ENCODE measurements at regions not wholly inside any gene's neighbourhood (a gene's known extent, or its start where the extent isn't known, plus 50 kb on each side); places are given as distances from the start of the nearest gene placed in this dataset.

GRCh38 chr6:66159937-66160336 is 452.9 kb upstream of the EYS start:
- H3K27me3 ChIP-seq, result no peaks in the 10 kb centered on the region
- DNase-seq, result no peak
- no peaks in the 10 kb centered on the region for H3K4me1 ChIP-seq
- H3K9me3 ChIP-seq, result peaks cover 7 to 21% of the 10 kb centered on the region in 2 donors
- no peak for TF ChIP-seq POLR2A (IDR thresholded peaks at IDR 0.05)
- no peak for TF ChIP-seq CTCF (IDR thresholded peaks at IDR 0.05)
- TF ChIP-seq POLR2AphosphoS5 (IDR thresholded peaks at IDR 0.05), result no peak
- TF ChIP-seq EP300 (IDR thresholded peaks at IDR 0.05; ENCODE audit: low read depth), result no peak
- H3K4me3 ChIP-seq, result no peak overlapping the region
- intact Hi-C loops (cut with DNase I; ENCODE audit: low total_unique reads) (no loop called here), in situ Hi-C loops (cut with MboI; ENCODE audit: low pct_ligation_motif_present in 1 of 4, low pct_unique_long_range_greater_than_20kb in 1 of 4, low sequenced_read_pairs in 3 of 4) (no loop called here)
- no peak overlapping the region for H3K27ac ChIP-seq
- H3K36me3 ChIP-seq, result no peaks in the 10 kb centered on the region
- 79 to 91% methylated on average over 2 of the region's 2 CpGs for WGBS, 2 donors (ENCODE audit: low coverage in 1 of 2)

GRCh38 chr6:66153247-66153646 is 446.2 kb upstream of the EYS start:
- H3K36me3 ChIP-seq, result no peaks in the 10 kb centered on the region
- in situ Hi-C loops (cut with MboI; ENCODE audit: low pct_ligation_motif_present in 1 of 4, low pct_unique_long_range_greater_than_20kb in 1 of 4, low sequenced_read_pairs in 3 of 4), result no loop called here
- 59 to 60% methylated on average over 2 of the region's 2 CpGs for WGBS, 2 donors (ENCODE audit: low coverage in 1 of 2)

GRCh38 chr6:66149132-66149531 is 442.1 kb upstream of the EYS start:
- in situ Hi-C loops (cut with MboI; ENCODE audit: low pct_ligation_motif_present in 1 of 4, low pct_unique_long_range_greater_than_20kb in 1 of 4, low sequenced_read_pairs in 3 of 4) (no loop called here), intact Hi-C loops (cut with DNase I; ENCODE audit: low total_unique reads) (no loop called here)
- Histone ChIP-seq H3K9me3 (peaks cover 0 to 5% of the 10 kb centered on the region in 2 donors), H3K36me3 (no peaks in the 10 kb centered on the region), H3K27me3 (no peaks in the 10 kb centered on the region), H3K4me3 (no peak overlapping the region), H3K27ac (no peak overlapping the region), H3K4me1 (no peaks in the 10 kb centered on the region)
- TF ChIP-seq POLR2A (IDR thresholded peaks at IDR 0.05) (no peak), CTCF (IDR thresholded peaks at IDR 0.05) (no peak)
- DNase-seq, result no peak

More at GRCh38 chr6:66153247-66153646, 446.2 kb upstream of the EYS start:
- Histone ChIP-seq H3K27me3 (no peaks in the 10 kb centered on the region), H3K27ac (no peak overlapping the region), H3K4me1 (no peaks in the 10 kb centered on the region), H3K4me3 (no peak overlapping the region), H3K9me3 (peaks cover 0 to 5% of the 10 kb centered on the region in 2 donors)
- intact Hi-C loops (cut with DNase I; ENCODE audit: low total_unique reads), result no loop called here
- TF ChIP-seq CTCF (IDR thresholded peaks at IDR 0.05), result no peak
- TF ChIP-seq EP300 (IDR thresholded peaks at IDR 0.05; ENCODE audit: low read depth), result no peak
- no peak for TF ChIP-seq POLR2AphosphoS5 (IDR thresholded peaks at IDR 0.05)
- TF ChIP-seq POLR2A (IDR thresholded peaks at IDR 0.05), result no peak
- no peak for DNase-seq

- no peaks in the 10 kb centered on the region for H3K27me3 ChIP-seq
- no peak for DNase-seq
- no peak for TF ChIP-seq EP300 (IDR thresholded peaks at IDR 0.05; ENCODE audit: low read depth)
- TF ChIP-seq POLR2AphosphoS5 (IDR thresholded peaks at IDR 0.05), result no peak
- no peak for TF ChIP-seq POLR2A (IDR thresholded peaks at IDR 0.05)
- no peak for TF ChIP-seq CTCF (IDR thresholded peaks at IDR 0.05)
- H3K36me3 ChIP-seq, result no peaks in the 10 kb centered on the region
- 87% methylated on average over 8 of the region's 8 CpGs; no CpG with 5 or more reads in 1 of the 2 donors for WGBS, 2 donors (ENCODE audit: low coverage in 1 of 2)
- in situ Hi-C loops (cut with MboI; ENCODE audit: low pct_ligation_motif_present in 1 of 4, low pct_unique_long_range_greater_than_20kb in 1 of 4, low sequenced_read_pairs in 3 of 4), result no loop called here
- no peak overlapping the region for H3K27ac ChIP-seq
- H3K4me1 ChIP-seq, result no peaks in the 10 kb centered on the region
- H3K9me3 ChIP-seq, result no peaks in the 10 kb centered on the region
- intact Hi-C loops (cut with DNase I; ENCODE audit: low total_unique reads), result no loop called here
- H3K4me3 ChIP-seq, result no peak overlapping the region
Measured at GRCh38 chr6:66145867-66146266, 438.8 kb upstream of the EYS start.
